ENCODE measurements at regions not wholly inside any gene's neighbourhood (a gene's known extent, or its start where the extent isn't known, plus 50 kb on each side); places are given as distances from the start of the nearest gene placed in this dataset.
A peak's percentile ranks its signal among the peaks of the same experiment; 100 is the strongest.

GRCh38 chr6:106807947-106808611 lies 166.4 kb downstream of the CD24 start:
- TF ChIP-seq NFIC (IDR thresholded peaks at IDR 0.05) (no peak), RAD21 (IDR thresholded peaks at IDR 0.05; ENCODE audit: low read depth) (peak; percentile 3; the same call in 1 of the 2 replicates)

- TF ChIP-seq FOXM1 (IDR thresholded peaks at IDR 0.05; ENCODE audit: borderline replicate concordance, low read depth) (no peak), YY1 (IDR thresholded peaks at IDR 0.05; ENCODE audit: low read depth) (no peak)
These were observed 168.8 kb downstream of the CD24 start for GRCh38 chr6:106805771-106806170.

- no peak for TF ChIP-seq CREB1 (IDR thresholded peaks at IDR 0.05; ENCODE audit: low read depth)
These were observed 169.9 kb downstream of the CD24 start for GRCh38 chr6:106804346-106805335.

GRCh38 chr6:106803188-106803587 lies 171.3 kb downstream of the CD24 start:
- no peak for TF ChIP-seq FOXM1 (IDR thresholded peaks at IDR 0.05; ENCODE audit: borderline replicate concordance, low read depth)
- no peak for TF ChIP-seq USF1 (IDR thresholded peaks at IDR 0.05)
- TF ChIP-seq RAD21 (IDR thresholded peaks at IDR 0.05; ENCODE audit: low read depth): no peak
- no peak for TF ChIP-seq ZBTB7A (IDR thresholded peaks at IDR 0.05; ENCODE audit: low read depth)
- TF ChIP-seq NFIC (IDR thresholded peaks at IDR 0.05): no peak
- TF ChIP-seq EGR1 (IDR thresholded peaks at IDR 0.05): no peak
- TF ChIP-seq MAX (IDR thresholded peaks at IDR 0.05): no peak
- TF ChIP-seq TEAD4 (IDR thresholded peaks at IDR 0.05): no peak
- TF ChIP-seq REST (IDR thresholded peaks at IDR 0.05; ENCODE audit: low read depth): no peak

- no peak for TF ChIP-seq TCF12 (IDR thresholded peaks at IDR 0.05; ENCODE audit: low read depth)
- TF ChIP-seq CREB1 (IDR thresholded peaks at IDR 0.05; ENCODE audit: low read depth): no peak
- TF ChIP-seq NFIC (IDR thresholded peaks at IDR 0.05): no peak
- TF ChIP-seq ZBTB7A (IDR thresholded peaks at IDR 0.05; ENCODE audit: low read depth): no peak
- TF ChIP-seq REST (IDR thresholded peaks at IDR 0.05; ENCODE audit: low read depth): no peak
- no peak for TF ChIP-seq CEBPB (IDR thresholded peaks at IDR 0.05)
- TF ChIP-seq RAD21 (IDR thresholded peaks at IDR 0.05; ENCODE audit: low read depth): no peak
- no peak for TF ChIP-seq MAX (IDR thresholded peaks at IDR 0.05)
- no peak for TF ChIP-seq USF1 (IDR thresholded peaks at IDR 0.05)
These were observed 172.4 kb downstream of the CD24 start for GRCh38 chr6:106802139-106802538.

GRCh38 chr6:106801256-106801655 lies 171.9 kb downstream of the QRSL1 start:
- no peak for TF ChIP-seq TAF1 (IDR thresholded peaks at IDR 0.05; ENCODE audit: low read depth)
- no peak for TF ChIP-seq CEBPB (IDR thresholded peaks at IDR 0.05)
- TF ChIP-seq FOXM1 (IDR thresholded peaks at IDR 0.05; ENCODE audit: borderline replicate concordance, low read depth): no peak
- TF ChIP-seq USF1 (IDR thresholded peaks at IDR 0.05): no peak
- TF ChIP-seq TEAD4 (IDR thresholded peaks at IDR 0.05): no peak
- no peak for TF ChIP-seq REST (IDR thresholded peaks at IDR 0.05; ENCODE audit: low read depth)
- TF ChIP-seq RAD21 (IDR thresholded peaks at IDR 0.05; ENCODE audit: low read depth): no peak
- TF ChIP-seq EGR1 (IDR thresholded peaks at IDR 0.05): no peak

All from Ishikawa (cell line).